ENCODE measurements at regions not wholly inside any gene's neighbourhood (a gene's known extent, or its start where the extent isn't known, plus 50 kb on each side); places are given as distances from the start of the nearest gene placed in this dataset.
"Not testable (repeated sequence)": the region's sequence is repeated elsewhere in the genome, so short reads cannot be mapped to it uniquely, and the experiment has no call there.

- Mint-ChIP-seq H3K4me1 (no peaks in the 10 kb centered on the region), H3K27me3 (peaks cover 8% of the 10 kb centered on the region), H3K27ac (no peak overlapping the region), H3K4me3 (no peak overlapping the region), H3K9me3 (no peaks in the 10 kb centered on the region)
- ATAC-seq: no peak
- no peak for DNase-seq
Observed at GRCh38 chr20:48057251-48057650, 272.0 kb upstream of the SULF2 start.

GRCh38 chr20:48056218-48056617, 270.9 kb upstream of the SULF2 start:
- Mint-ChIP-seq H3K27me3 (peaks cover 8% of the 10 kb centered on the region), H3K4me1 (no peaks in the 10 kb centered on the region), H3K4me3 (no peak overlapping the region), H3K9me3 (no peaks in the 10 kb centered on the region), H3K27ac (no peak overlapping the region)
- DNase-seq (no peak), ATAC-seq (no peak)

- no peaks in the 10 kb centered on the region for H3K4me1 Mint-ChIP-seq
- ATAC-seq: no peak
- peaks cover 8% of the 10 kb centered on the region for H3K27me3 Mint-ChIP-seq
- no peak overlapping the region for H3K27ac Mint-ChIP-seq
- no peaks in the 10 kb centered on the region for H3K9me3 Mint-ChIP-seq
- DNase-seq: no peak
- no peak overlapping the region for H3K4me3 Mint-ChIP-seq
Observed at GRCh38 chr20:48054051-48054450, 268.8 kb upstream of the SULF2 start.

- Mint-ChIP-seq H3K4me1 (no peaks in the 10 kb centered on the region), H3K27ac (no peak overlapping the region), H3K27me3 (peaks cover 8% of the 10 kb centered on the region), H3K9me3 (no peaks in the 10 kb centered on the region), H3K4me3 (no peak overlapping the region)
- ATAC-seq (no peak), DNase-seq (no peak)
Observed at GRCh38 chr20:48052475-48052835, 267.2 kb upstream of the SULF2 start.

- H3K4me1 Mint-ChIP-seq: no peaks in the 10 kb centered on the region
- H3K4me3 Mint-ChIP-seq: no peak overlapping the region
- H3K9me3 Mint-ChIP-seq: no peaks in the 10 kb centered on the region
- H3K27me3 Mint-ChIP-seq: peaks cover 8% of the 10 kb centered on the region
- ATAC-seq (no peak), DNase-seq (no peak)
- H3K27ac Mint-ChIP-seq: no peak overlapping the region
Observed at GRCh38 chr20:48051794-48052474, 266.7 kb upstream of the SULF2 start.

- Mint-ChIP-seq H3K9me3 (no peaks in the 10 kb centered on the region), H3K27ac (no peak overlapping the region), H3K27me3 (peaks cover 16% of the 10 kb centered on the region), H3K4me3 (no peak overlapping the region), H3K4me1 (no peaks in the 10 kb centered on the region)
- DNase-seq: no peak
- ATAC-seq: no peak
Observed at GRCh38 chr20:48049641-48050040, 264.4 kb upstream of the SULF2 start.

GRCh38 chr20:48049171-48049570, 263.9 kb upstream of the SULF2 start:
- H3K27ac Mint-ChIP-seq: no peak overlapping the region
- no peaks in the 10 kb centered on the region for H3K4me1 Mint-ChIP-seq
- ATAC-seq (no peak), DNase-seq (no peak)
- H3K27me3 Mint-ChIP-seq: peaks cover 16% of the 10 kb centered on the region
- no peak overlapping the region for H3K4me3 Mint-ChIP-seq
- H3K9me3 Mint-ChIP-seq: no peaks in the 10 kb centered on the region

GRCh38 chr20:48047447-48047846, 262.2 kb upstream of the SULF2 start:
- no peaks in the 10 kb centered on the region for H3K4me1 Mint-ChIP-seq
- ATAC-seq (no peak), DNase-seq (no peak)
- H3K4me3 Mint-ChIP-seq: no peak overlapping the region
- no peaks in the 10 kb centered on the region for H3K9me3 Mint-ChIP-seq
- no peak overlapping the region for H3K27ac Mint-ChIP-seq
- peaks cover 8% of the 10 kb centered on the region for H3K27me3 Mint-ChIP-seq

GRCh38 chr20:48042628-48043027, 257.3 kb upstream of the SULF2 start:
- H3K27ac Mint-ChIP-seq: no peak overlapping the region
- no peak overlapping the region for H3K4me3 Mint-ChIP-seq
- DNase-seq (no peak), ATAC-seq (no peak)
- H3K9me3 Mint-ChIP-seq: peaks cover 0 to 8% of the 10 kb centered on the region in 2 donors
- H3K4me1 Mint-ChIP-seq: no peaks in the 10 kb centered on the region
- H3K27me3 Mint-ChIP-seq: peaks cover 15% of the 10 kb centered on the region

GRCh38 chr20:48041078-48041780, 255.9 kb upstream of the SULF2 start:
- H3K27me3 Mint-ChIP-seq: peaks cover 22% of the 10 kb centered on the region
- ATAC-seq (no peak), DNase-seq (no peak)
- H3K4me1 Mint-ChIP-seq: no peaks in the 10 kb centered on the region
- no peak overlapping the region for H3K27ac Mint-ChIP-seq
- no peak overlapping the region for H3K4me3 Mint-ChIP-seq
- H3K9me3 Mint-ChIP-seq: peaks cover 0 to 8% of the 10 kb centered on the region in 2 donors

- no peak for DNase-seq
- Mint-ChIP-seq H3K9me3 (peaks cover 0 to 9% of the 10 kb centered on the region in 2 donors), H3K4me1 (no peaks in the 10 kb centered on the region), H3K4me3 (no peak overlapping the region), H3K27me3 (peaks cover 15% of the 10 kb centered on the region), H3K27ac (no peak overlapping the region)
- ATAC-seq: no peak
Observed at GRCh38 chr20:48040491-48040890, 255.2 kb upstream of the SULF2 start.

- Mint-ChIP-seq H3K4me1 (no peaks in the 10 kb centered on the region), H3K27ac (no peak overlapping the region), H3K27me3 (peaks cover 15% of the 10 kb centered on the region), H3K9me3 (peaks cover 0 to 13% of the 10 kb centered on the region in 2 donors), H3K4me3 (no peak overlapping the region)
- DNase-seq: no peak
- no peak for ATAC-seq
Observed at GRCh38 chr20:48040051-48040450, 254.8 kb upstream of the SULF2 start.

- no peaks in the 10 kb centered on the region for H3K4me1 Mint-ChIP-seq
- H3K27ac Mint-ChIP-seq: no peak overlapping the region
- peaks cover 0 to 16% of the 10 kb centered on the region in 2 donors for H3K9me3 Mint-ChIP-seq
- no peak for DNase-seq
- ATAC-seq: no peak
- peaks cover 15% of the 10 kb centered on the region for H3K27me3 Mint-ChIP-seq
- H3K4me3 Mint-ChIP-seq: no peak overlapping the region
Observed at GRCh38 chr20:48039514-48039913, 254.2 kb upstream of the SULF2 start.

- Mint-ChIP-seq H3K4me1 (no peaks in the 10 kb centered on the region), H3K27me3 (peaks cover 15% of the 10 kb centered on the region), H3K4me3 (no peak overlapping the region), H3K27ac (no peak overlapping the region), H3K9me3 (peaks cover 0 to 16% of the 10 kb centered on the region in 2 donors)
- DNase-seq (no peak), ATAC-seq (no peak)
Observed at GRCh38 chr20:48038713-48039112, 253.4 kb upstream of the SULF2 start.

- H3K4me3 Mint-ChIP-seq, DNase-seq, ATAC-seq, H3K4me1 Mint-ChIP-seq, H3K27ac Mint-ChIP-seq: not testable (repeated sequence)
- Mint-ChIP-seq H3K9me3 (peaks cover 0 to 16% of the 10 kb centered on the region in 2 donors), H3K27me3 (peaks cover 15% of the 10 kb centered on the region)
Observed at GRCh38 chr20:48037798-48038197, 252.5 kb upstream of the SULF2 start.

- Mint-ChIP-seq H3K4me1 (no peaks in the 10 kb centered on the region), H3K27ac (no peak overlapping the region), H3K27me3 (peaks cover 15% of the 10 kb centered on the region), H3K9me3 (peaks cover 0 to 16% of the 10 kb centered on the region in 2 donors), H3K4me3 (no peak overlapping the region)
- no peak for DNase-seq
- no peak for ATAC-seq
Observed at GRCh38 chr20:48035961-48036731, 250.9 kb upstream of the SULF2 start.
